Activated CD8-positive, alpha-beta T cell treated with anti-CD3 and anti-CD28 coated beads for 36 hours (primary cell): ENCODE measurements at regions not wholly inside any gene's neighbourhood (a gene's known extent, or its start where the extent isn't known, plus 50 kb on each side); places are given as distances from the start of the nearest gene placed in this dataset.

ENCODE experiments used
- ATAC-seq: fragments of 200-7000 bp; cut with Tn5 transposase; one replicate; pipeline ENCODE4 v1.10.0; 2021; ENCODE audit warnings: mild to moderate bottlenecking, moderate library complexity
- CTCF ChIA-PET: fragments of 350-600 bp; sonication (Branson Sonifier 250); formaldehyde crosslinking; loops from one replicate; lab custom pipeline; 2021; ENCODE audit warnings: antibody characterized with exemption; lab: Charles Lee
- POLR2A ChIA-PET: fragments of 350-600 bp; sonication (Branson Sonifier 250); formaldehyde crosslinking; loops from one replicate; lab custom pipeline; 2021; ENCODE audit warnings: antibody characterized with exemption; lab: Charles Lee
- DNase-seq: peaks from one replicate; pipeline ENCODE4 v3.0.0-alpha.2; 2020
- H3K27ac Mint-ChIP-seq: one replicate; pipeline ENCODE4 v1.8.0; 2021; ENCODE audit warnings: mild to moderate bottlenecking, mixed read lengths
- H3K27me3 Mint-ChIP-seq: one replicate; pipeline ENCODE4 v1.8.0; 2021; ENCODE audit warnings: mixed read lengths
- H3K36me3 Mint-ChIP-seq: one replicate; pipeline ENCODE4 v1.8.0; 2021; ENCODE audit warnings: low read depth, mixed read lengths
- H3K4me1 Mint-ChIP-seq: one replicate; pipeline ENCODE4 v1.8.0; 2021; ENCODE audit warnings: low read depth, mixed read lengths
- H3K4me3 Mint-ChIP-seq: one replicate; pipeline ENCODE4 v1.8.0; 2021; ENCODE audit warnings: mild to moderate bottlenecking, moderate library complexity, mixed read lengths
- H3K9me3 Mint-ChIP-seq: one replicate; pipeline ENCODE4 v1.8.0; 2021; ENCODE audit warnings: mixed read lengths
- intact Hi-C: fragments of 100-400 bp; cut with micrococcal nuclease; formaldehyde crosslinking; loops from one replicate; pipeline ENCODE4 v1.10.0; 2022
- TF ChIP-seq, protein P1 (sequence below): fragments of 200-600 bp; IDR thresholded peaks from one replicate; pipeline ENCODE4 v1.8.0; 2022; ENCODE audit warnings: antibody characterized with exemption, mild to moderate bottlenecking

DNA sequence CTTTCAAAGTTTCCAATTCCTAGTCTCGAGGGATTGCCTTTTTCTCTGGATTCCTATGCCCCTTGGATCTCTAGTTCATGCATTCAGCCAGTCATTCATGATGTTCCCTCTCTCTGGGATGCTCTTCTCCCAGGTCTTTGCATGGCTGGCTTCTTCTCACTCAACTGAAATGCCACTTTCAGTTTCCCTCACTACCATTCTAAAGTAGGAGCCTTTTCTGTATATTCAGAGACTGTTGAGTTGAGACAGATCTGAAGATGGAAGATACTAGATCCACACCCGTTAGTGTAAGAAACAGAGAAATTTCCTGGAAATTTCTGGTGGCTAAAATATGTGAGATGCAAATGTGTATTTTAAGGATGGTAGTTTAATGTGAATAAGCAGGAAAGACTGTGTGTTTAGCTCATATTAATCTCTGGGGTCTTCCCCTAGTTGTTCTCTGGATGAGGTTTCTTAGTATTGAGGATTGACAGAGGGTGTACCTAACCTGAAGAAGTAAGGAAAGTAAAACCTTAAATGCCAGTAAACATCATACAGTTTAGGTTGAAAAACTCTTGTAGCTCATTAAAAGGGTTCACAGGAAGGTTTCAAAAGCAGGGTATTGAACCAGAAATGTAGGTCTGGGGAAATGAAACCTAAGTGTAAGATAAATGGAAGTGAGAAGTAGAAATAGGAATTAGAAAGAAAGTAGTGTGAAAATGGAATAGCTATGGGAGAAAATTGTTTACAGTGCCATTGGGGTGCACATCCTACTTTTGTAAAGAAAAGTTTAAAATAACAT lies 331.3 kb downstream of the NDFIP2 start:
- intact Hi-C loops: no loop called here
- Mint-ChIP-seq H3K36me3 (no peaks in the 10 kb centered on the region), H3K9me3 (peaks cover 5% of the 10 kb centered on the region), H3K27ac (no peak overlapping the region), H3K4me3 (no peak overlapping the region), H3K4me1 (no peaks in the 10 kb centered on the region), H3K27me3 (no peaks in the 10 kb centered on the region)
- DNase-seq (no peak), ATAC-seq (no peak)
- POLR2A ChIA-PET: no interaction called here
- CTCF ChIA-PET: no interaction called here
- TF ChIP-seq, protein P1, sequence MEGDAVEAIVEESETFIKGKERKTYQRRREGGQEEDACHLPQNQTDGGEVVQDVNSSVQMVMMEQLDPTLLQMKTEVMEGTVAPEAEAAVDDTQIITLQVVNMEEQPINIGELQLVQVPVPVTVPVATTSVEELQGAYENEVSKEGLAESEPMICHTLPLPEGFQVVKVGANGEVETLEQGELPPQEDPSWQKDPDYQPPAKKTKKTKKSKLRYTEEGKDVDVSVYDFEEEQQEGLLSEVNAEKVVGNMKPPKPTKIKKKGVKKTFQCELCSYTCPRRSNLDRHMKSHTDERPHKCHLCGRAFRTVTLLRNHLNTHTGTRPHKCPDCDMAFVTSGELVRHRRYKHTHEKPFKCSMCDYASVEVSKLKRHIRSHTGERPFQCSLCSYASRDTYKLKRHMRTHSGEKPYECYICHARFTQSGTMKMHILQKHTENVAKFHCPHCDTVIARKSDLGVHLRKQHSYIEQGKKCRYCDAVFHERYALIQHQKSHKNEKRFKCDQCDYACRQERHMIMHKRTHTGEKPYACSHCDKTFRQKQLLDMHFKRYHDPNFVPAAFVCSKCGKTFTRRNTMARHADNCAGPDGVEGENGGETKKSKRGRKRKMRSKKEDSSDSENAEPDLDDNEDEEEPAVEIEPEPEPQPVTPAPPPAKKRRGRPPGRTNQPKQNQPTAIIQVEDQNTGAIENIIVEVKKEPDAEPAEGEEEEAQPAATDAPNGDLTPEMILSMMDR: no peak

- Mint-ChIP-seq H3K36me3 (no peaks in the 10 kb centered on the region), H3K27ac (no peak overlapping the region), H3K4me1 (no peaks in the 10 kb centered on the region), H3K9me3 (peaks cover 2% of the 10 kb centered on the region), H3K4me3 (no peak overlapping the region), H3K27me3 (no peaks in the 10 kb centered on the region)
- ChIA-PET CTCF (no interaction called here), POLR2A (no interaction called here)
- ATAC-seq: no peak
- TF ChIP-seq, protein P1: no peak
- intact Hi-C loops: no loop called here
- DNase-seq: no peak
These were observed 330.2 kb downstream of the NDFIP2 start for GRCh38 chr13:79811170-79811569.

GRCh38 chr13:79810669-79811068 lies 329.7 kb downstream of the NDFIP2 start:
- Mint-ChIP-seq H3K9me3 (peaks cover 2% of the 10 kb centered on the region), H3K4me3 (no peak overlapping the region), H3K36me3 (no peaks in the 10 kb centered on the region), H3K4me1 (no peaks in the 10 kb centered on the region), H3K27me3 (no peaks in the 10 kb centered on the region), H3K27ac (no peak overlapping the region)
- CTCF ChIA-PET: no interaction called here
- POLR2A ChIA-PET: no interaction called here
- DNase-seq (no peak), ATAC-seq (no peak)
- intact Hi-C loops: no loop called here
- TF ChIP-seq, protein P1: no peak

DNA sequence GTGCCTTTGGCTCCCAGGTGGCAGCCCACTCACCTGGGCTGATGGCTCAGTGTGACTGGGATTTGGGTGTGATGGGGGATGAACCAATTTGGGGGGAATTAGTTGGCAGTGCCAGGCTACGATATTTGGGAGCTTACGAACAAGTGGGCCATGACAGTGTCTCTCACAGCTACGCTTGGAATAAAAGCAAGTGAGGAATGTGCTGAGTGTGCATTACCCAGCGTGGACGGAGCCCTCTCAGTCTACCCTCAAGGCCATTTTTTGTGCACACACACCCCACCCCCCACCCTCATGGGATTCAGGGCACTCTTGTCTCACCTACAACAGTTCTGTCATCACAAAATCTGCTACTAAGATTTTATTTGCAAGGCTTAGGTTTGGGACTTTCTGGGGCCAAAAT lies 329.1 kb downstream of the NDFIP2 start:
- Mint-ChIP-seq H3K4me1 (no peaks in the 10 kb centered on the region), H3K36me3 (no peaks in the 10 kb centered on the region), H3K4me3 (no peak overlapping the region), H3K9me3 (peaks cover 2% of the 10 kb centered on the region), H3K27me3 (no peaks in the 10 kb centered on the region), H3K27ac (no peak overlapping the region)
- TF ChIP-seq, protein P1: no peak
- ChIA-PET CTCF (no interaction called here), POLR2A (no interaction called here)
- intact Hi-C loops: no loop called here
- DNase-seq (no peak), ATAC-seq (no peak)

DNA sequence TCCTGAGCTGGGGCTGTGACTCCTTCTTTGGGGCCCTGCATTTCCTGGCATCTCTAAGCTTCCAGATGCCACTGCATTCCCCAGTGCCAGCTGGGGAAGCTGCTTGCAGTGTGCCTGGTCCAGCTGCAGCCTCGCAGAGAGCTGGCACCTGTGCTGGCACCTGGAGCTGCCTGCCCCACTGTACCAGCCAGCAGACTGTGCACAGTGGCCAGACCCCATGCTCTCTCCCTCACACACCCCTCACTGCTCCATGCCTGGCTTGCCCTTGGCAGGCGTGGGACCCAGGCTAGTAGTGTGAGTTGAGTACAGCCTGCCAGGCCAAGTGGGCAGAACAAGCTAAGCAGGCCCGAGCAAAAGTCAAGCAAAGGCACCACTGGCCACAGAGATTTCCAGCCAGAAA lies 327.5 kb downstream of the NDFIP2 start:
- no peak for ATAC-seq
- Mint-ChIP-seq H3K4me3 (no peak overlapping the region), H3K4me1 (no peaks in the 10 kb centered on the region), H3K27ac (no peak overlapping the region), H3K27me3 (no peaks in the 10 kb centered on the region), H3K36me3 (no peaks in the 10 kb centered on the region), H3K9me3 (peaks cover under 1% of the 10 kb centered on the region)
- intact Hi-C loops: no loop called here
- no peak for DNase-seq
- ChIA-PET CTCF (no interaction called here), POLR2A (no interaction called here)
- TF ChIP-seq, protein P1: no peak
